HEK293T (cell line): ENCODE measurements at regions not wholly inside any gene's neighbourhood (a gene's known extent, or its start where the extent isn't known, plus 50 kb on each side); places are given as distances from the start of the nearest gene placed in this dataset.

Experiments used
- ARNT ChIP-seq: fragments of 450-650 bp; IDR thresholded peaks from 2 replicates; pipeline ENCODE4 v1.6.1; 2017; ENCODE audit warnings: mild to moderate bottlenecking
- BHLHE40 ChIP-seq: fragments of 450-650 bp; IDR thresholded peaks from 2 replicates; pipeline ENCODE4 v1.6.1; 2016; ENCODE audit warnings: mild to moderate bottlenecking, moderate library complexity, borderline replicate concordance
- CTBP1 ChIP-seq: fragments of 450-650 bp; IDR thresholded peaks from 2 replicates; pipeline ENCODE4 v1.6.1; 2016; ENCODE audit warnings: borderline replicate concordance
- ELF4 ChIP-seq: fragments of 450-650 bp; IDR thresholded peaks from 2 replicates; pipeline ENCODE4 v1.6.1; 2017; ENCODE audit warnings: antibody characterized with exemption
- FOXA1 ChIP-seq: fragments of 450-650 bp; IDR thresholded peaks from 2 replicates; pipeline ENCODE4 v1.6.1; 2016; ENCODE audit warnings: mild to moderate bottlenecking
- FOXK2 ChIP-seq: fragments of 450-650 bp; IDR thresholded peaks from 2 replicates; pipeline ENCODE4 v1.6.1; 2016; ENCODE audit warnings: mild to moderate bottlenecking
- FOXM1 ChIP-seq: fragments of 450-650 bp; IDR thresholded peaks from 2 replicates; pipeline ENCODE4 v1.6.1; 2017; ENCODE audit warnings: mild to moderate bottlenecking, borderline replicate concordance
- NFRKB ChIP-seq: fragments of 450-650 bp; IDR thresholded peaks from 2 replicates; pipeline ENCODE4 v1.6.1; 2016; ENCODE audit warnings: mild to moderate bottlenecking, moderate library complexity
- PKNOX1 ChIP-seq: fragments of 450-650 bp; IDR thresholded peaks from 2 replicates; pipeline ENCODE4 v1.6.1; 2016
- SP1 ChIP-seq: fragments of 450-650 bp; IDR thresholded peaks from 2 replicates; pipeline ENCODE4 v1.6.1; 2017
- SUZ12 ChIP-seq: fragments of 450-650 bp; IDR thresholded peaks from 2 replicates; pipeline ENCODE4 v1.6.1; 2016; ENCODE audit warnings: mild to moderate bottlenecking

DNA sequence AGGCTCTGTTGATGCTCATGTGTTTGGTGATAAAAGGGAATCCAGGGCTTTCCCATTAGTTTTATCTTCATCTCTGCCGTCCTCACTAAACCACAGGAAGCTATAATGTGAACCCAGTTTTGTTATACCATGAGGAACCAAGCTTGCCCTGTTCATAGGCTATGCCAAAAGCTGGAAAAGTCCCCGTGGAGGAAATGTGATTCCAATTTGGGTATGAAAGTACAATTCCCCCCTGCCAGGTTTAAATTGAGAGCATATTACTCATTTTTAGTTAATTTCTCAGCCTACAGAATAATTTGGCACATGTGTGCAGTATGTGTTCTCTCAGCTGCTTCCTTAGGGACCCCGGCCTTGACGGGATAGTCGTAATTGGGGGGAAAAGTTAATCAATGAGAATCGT is 327.4 kb downstream of the RND3 start:
- TF ChIP-seq SP1 = no peak
- no peak for TF ChIP-seq FOXK2
- TF ChIP-seq BHLHE40 = no peak
- TF ChIP-seq SUZ12 = no peak
- TF ChIP-seq FOXM1 = no peak
- no peak for TF ChIP-seq CTBP1
- TF ChIP-seq FOXA1 = no peak
- TF ChIP-seq ARNT = no peak
- TF ChIP-seq PKNOX1 = no peak
- no peak for TF ChIP-seq NFRKB
- no peak for TF ChIP-seq ELF4
